SU-DHL-6 (cell line): ENCODE measurements at regions not wholly inside any gene's neighbourhood (a gene's known extent, or its start where the extent isn't known, plus 50 kb on each side); places are given as distances from the start of the nearest gene placed in this dataset.

Experiments
- H2AFZ ChIP-seq: fragments of 200-600 bp; sonication (generic); 2 replicates; pipeline ENCODE4 v1.6.1; 2014; ENCODE audit warnings: low read depth, mild to moderate bottlenecking, moderate library complexity, mixed read lengths, antibody characterized with exemption, low read length; ENCODE audit not compliant: severe bottlenecking
- H3F3A ChIP-seq: fragments of 200-600 bp; shearing (Covaris generic); 2 replicates; pipeline ENCODE4 v1.6.0; 2016; ENCODE audit warnings: antibody characterized with exemption, mild to moderate bottlenecking; ENCODE audit not compliant: insufficient read depth
- H3K27ac ChIP-seq: fragments of 200-600 bp; sonication (generic); 2 replicates; pipeline ENCODE4 v1.5.1; 2016; ENCODE audit warnings: low read depth, mild to moderate bottlenecking, low read length, moderate library complexity, mixed read lengths
- H3K27me3 ChIP-seq: fragments of 200-600 bp; sonication (generic), shearing (Covaris generic); 2 replicates; pipeline ENCODE4 v1.6.0; 2014; ENCODE audit warnings: mild to moderate bottlenecking, low read length
- H3K36me3 ChIP-seq: fragments of 200-600 bp; sonication (generic); 2 replicates; pipeline ENCODE4 v1.6.1; 2014; ENCODE audit warnings: mild to moderate bottlenecking, low read length, mixed read lengths
- H3K4me2 ChIP-seq: fragments of 300-600, 200-600 bp; shearing (Covaris generic), sonication (generic); 2 replicates; pipeline ENCODE4 v1.6.0; 2014; ENCODE audit warnings: low read length, low read depth, mild to moderate bottlenecking; ENCODE audit not compliant: poor library complexity, severe bottlenecking
- H3K4me3 ChIP-seq: fragments of 200-600 bp; sonication (generic); 2 replicates; pipeline ENCODE4 v1.5.1; 2014; ENCODE audit warnings: antibody characterized with exemption, low read length, mild to moderate bottlenecking, mixed read lengths; ENCODE audit not compliant: insufficient read depth, poor library complexity, severe bottlenecking
- H3K79me2 ChIP-seq: fragments of 200-600 bp; sonication (generic); 2 replicates; pipeline ENCODE4 v1.6.1; 2014; ENCODE audit warnings: mild to moderate bottlenecking, low read length, moderate library complexity; ENCODE audit not compliant: insufficient read depth
- H3K9ac ChIP-seq: fragments of 200-600 bp; sonication (generic); 2 replicates; pipeline ENCODE4 v1.7.0; 2014; ENCODE audit warnings: mild to moderate bottlenecking, low read length
- H3K9me2 ChIP-seq: fragments of 200-600 bp; sonication (generic); replicated peaks from 2 replicates; pipeline ENCODE4 v1.6.1; 2014; ENCODE audit warnings: low read length; ENCODE audit not compliant: insufficient read depth
- H3K9me3 ChIP-seq: fragments of 200-600 bp; sonication (generic); 2 replicates; pipeline ENCODE4 v1.6.1; 2014; ENCODE audit warnings: low read length, mixed read lengths; ENCODE audit not compliant: insufficient read depth
- H4K20me1 ChIP-seq: fragments of 200-600 bp; sonication (generic); 2 replicates; pipeline ENCODE4 v1.6.1; 2014; ENCODE audit warnings: low read depth, mild to moderate bottlenecking, antibody characterized with exemption, low read length, moderate library complexity, mixed read lengths
- EZH2phosphoT487 ChIP-seq: fragments of 200-600 bp; sonication (generic), shearing (Covaris generic); conservative IDR thresholded peaks from 2 replicates; pipeline ENCODE4 v1.6.1; 2018; ENCODE audit warnings: mild to moderate bottlenecking, antibody characterized with exemption, low read length, moderate library complexity, mixed read lengths
- TF ChIP-seq, protein P1 (sequence below): fragments of 200-600 bp; sonication (generic); IDR thresholded peaks from one replicate; pipeline ENCODE4 v1.5.1; 2017; ENCODE audit warnings: antibody characterized with exemption, mild to moderate bottlenecking, low read length, moderate library complexity; ENCODE audit not compliant: insufficient read depth, poor library complexity, severe bottlenecking

DNA sequence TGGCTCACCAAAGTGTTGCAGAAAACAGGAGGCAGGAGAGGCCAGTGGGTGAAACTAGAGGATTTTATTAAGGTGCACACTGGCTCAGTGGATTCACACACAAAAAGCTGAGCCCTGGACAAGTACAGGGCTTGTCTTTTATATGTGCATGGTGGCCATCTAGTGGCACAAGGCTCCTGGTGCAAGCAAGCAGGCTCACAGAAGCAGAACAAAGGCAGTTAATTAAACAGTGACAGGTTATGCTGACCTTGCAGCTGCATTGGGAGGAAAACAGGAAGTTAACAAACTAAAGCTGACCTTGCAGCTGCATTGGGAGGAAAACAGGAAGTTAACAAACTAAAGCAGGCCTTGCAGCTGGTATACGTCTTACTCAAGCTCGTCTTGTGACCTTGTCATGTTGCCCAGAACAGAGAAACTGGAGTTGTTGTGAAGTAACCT is 65.3 kb upstream of the ZNF681 start:
- Histone ChIP-seq H3K79me2 (no peaks in the 10 kb centered on the region), H2AFZ (no peak overlapping the region), H3F3A (peaks cover 13% of the 10 kb centered on the region), H3K27me3 (no peaks in the 10 kb centered on the region), H4K20me1 (no peaks in the 10 kb centered on the region), H3K9ac (no peak overlapping the region), H3K9me3 (peaks cover 57% of the 10 kb centered on the region; the same call in 1 of the 2 replicates), H3K36me3 (peaks cover 14% of the 10 kb centered on the region), H3K4me2 (peak overlapping the region; percentile 39), H3K4me3 (no peak overlapping the region), H3K9me2 (no peaks in the 10 kb centered on the region), H3K27ac (peak overlapping the region; percentile 94)
- TF ChIP-seq EZH2phosphoT487 = no peak
- TF ChIP-seq, protein P1, sequence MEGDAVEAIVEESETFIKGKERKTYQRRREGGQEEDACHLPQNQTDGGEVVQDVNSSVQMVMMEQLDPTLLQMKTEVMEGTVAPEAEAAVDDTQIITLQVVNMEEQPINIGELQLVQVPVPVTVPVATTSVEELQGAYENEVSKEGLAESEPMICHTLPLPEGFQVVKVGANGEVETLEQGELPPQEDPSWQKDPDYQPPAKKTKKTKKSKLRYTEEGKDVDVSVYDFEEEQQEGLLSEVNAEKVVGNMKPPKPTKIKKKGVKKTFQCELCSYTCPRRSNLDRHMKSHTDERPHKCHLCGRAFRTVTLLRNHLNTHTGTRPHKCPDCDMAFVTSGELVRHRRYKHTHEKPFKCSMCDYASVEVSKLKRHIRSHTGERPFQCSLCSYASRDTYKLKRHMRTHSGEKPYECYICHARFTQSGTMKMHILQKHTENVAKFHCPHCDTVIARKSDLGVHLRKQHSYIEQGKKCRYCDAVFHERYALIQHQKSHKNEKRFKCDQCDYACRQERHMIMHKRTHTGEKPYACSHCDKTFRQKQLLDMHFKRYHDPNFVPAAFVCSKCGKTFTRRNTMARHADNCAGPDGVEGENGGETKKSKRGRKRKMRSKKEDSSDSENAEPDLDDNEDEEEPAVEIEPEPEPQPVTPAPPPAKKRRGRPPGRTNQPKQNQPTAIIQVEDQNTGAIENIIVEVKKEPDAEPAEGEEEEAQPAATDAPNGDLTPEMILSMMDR = peak; percentile 56

DNA sequence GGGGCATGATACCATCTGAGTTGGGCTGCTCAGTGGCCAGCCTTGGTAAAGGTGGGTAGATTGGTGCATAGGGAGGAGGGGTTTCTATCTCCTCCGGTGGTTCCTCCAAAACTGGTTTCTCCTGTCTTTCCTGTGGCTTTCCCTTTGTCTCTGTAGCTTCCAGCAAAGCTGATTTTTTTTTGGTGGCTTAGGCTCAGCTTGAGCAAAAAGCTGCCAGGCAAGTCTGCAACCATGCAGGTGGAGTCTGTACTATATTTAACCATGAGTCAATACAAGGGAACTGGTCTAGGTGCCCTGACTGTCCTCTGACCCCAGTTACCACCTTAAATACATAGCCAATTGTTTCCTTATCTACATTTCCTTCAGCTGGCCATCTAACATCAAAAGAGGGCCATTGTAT is 64.0 kb upstream of the ZNF681 start:
- Histone ChIP-seq H3K36me3 (peaks cover 11% of the 10 kb centered on the region), H3K9me2 (no peaks in the 10 kb centered on the region), H2AFZ (no peak overlapping the region), H3K79me2 (no peaks in the 10 kb centered on the region), H3K27ac (no peak overlapping the region), H3K27me3 (no peaks in the 10 kb centered on the region), H3K9ac (no peak overlapping the region), H3K4me3 (no peak overlapping the region), H3K9me3 (peaks cover 62% of the 10 kb centered on the region; the same call in 1 of the 2 replicates), H4K20me1 (no peaks in the 10 kb centered on the region), H3F3A (peaks cover 13% of the 10 kb centered on the region), H3K4me2 (no peak overlapping the region)
- no peak for TF ChIP-seq EZH2phosphoT487
- TF ChIP-seq, protein P1 = no peak

DNA sequence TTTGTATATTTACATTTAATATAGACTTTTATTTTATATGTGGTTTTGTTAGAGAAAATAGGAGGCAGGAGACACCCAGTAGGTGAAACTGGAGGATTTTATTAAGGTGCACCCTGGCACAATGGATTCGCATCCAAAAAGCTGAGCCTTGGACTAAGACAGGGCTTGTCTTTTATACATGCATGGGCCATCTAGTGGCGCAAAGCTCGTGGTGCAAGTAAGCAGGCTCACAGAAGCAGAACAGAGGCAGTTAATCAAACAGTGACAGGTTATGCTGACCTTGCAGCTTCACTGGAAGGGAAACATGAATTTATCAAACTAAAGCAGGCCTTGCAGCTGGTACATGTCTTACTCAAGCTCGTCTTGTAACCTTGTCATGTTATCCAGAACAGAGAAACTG is 58.8 kb upstream of the ZNF681 start:
- Histone ChIP-seq H3K36me3 (peaks cover 8% of the 10 kb centered on the region; the same call in 1 of the 2 replicates), H3F3A (no peaks in the 10 kb centered on the region), H3K79me2 (no peaks in the 10 kb centered on the region), H3K9me3 (peaks cover 36% of the 10 kb centered on the region; the same call in 1 of the 2 replicates), H4K20me1 (no peaks in the 10 kb centered on the region), H3K4me3 (no peak overlapping the region), H3K9ac (no peak overlapping the region), H3K9me2 (no peaks in the 10 kb centered on the region), H3K4me2 (no peak overlapping the region), H2AFZ (no peak overlapping the region), H3K27ac (no peak overlapping the region), H3K27me3 (no peaks in the 10 kb centered on the region)
- no peak for TF ChIP-seq EZH2phosphoT487
- TF ChIP-seq, protein P1 = peak; percentile 55

DNA sequence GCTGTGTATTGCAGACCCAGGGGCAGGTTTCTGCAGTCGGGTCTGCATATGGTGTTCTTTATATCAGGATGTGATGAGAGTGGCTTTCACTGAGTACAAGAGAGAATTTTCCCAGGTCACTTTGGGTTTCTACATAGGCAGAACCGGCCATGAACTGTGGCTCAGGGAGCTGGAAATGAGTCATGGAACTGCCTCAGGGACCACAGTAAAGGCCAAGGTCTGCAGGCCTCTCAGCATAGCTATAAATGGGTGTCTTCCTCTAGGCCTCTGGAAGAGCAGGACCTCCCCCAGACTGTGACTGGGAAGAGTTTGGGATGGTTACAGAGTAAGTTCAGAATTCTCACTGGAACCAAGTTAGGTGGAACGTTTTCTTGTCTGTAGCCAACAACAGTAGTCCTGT is 51.8 kb upstream of the ZNF681 start:
- Histone ChIP-seq H3K4me3 (no peak overlapping the region), H3K9me2 (no peaks in the 10 kb centered on the region), H3K9ac (no peak overlapping the region), H3K4me2 (no peak overlapping the region), H3K27me3 (no peaks in the 10 kb centered on the region), H4K20me1 (no peaks in the 10 kb centered on the region), H2AFZ (no peak overlapping the region), H3K79me2 (no peaks in the 10 kb centered on the region), H3K27ac (no peak overlapping the region), H3K36me3 (peaks cover 12% of the 10 kb centered on the region; the same call in 1 of the 2 replicates), H3K9me3 (no peaks in the 10 kb centered on the region), H3F3A (no peaks in the 10 kb centered on the region)
- TF ChIP-seq EZH2phosphoT487 = no peak
- TF ChIP-seq, protein P1 = no peak
